ENCODE measurements at regions not wholly inside any gene's neighbourhood (a gene's known extent, or its start where the extent isn't known, plus 50 kb on each side); places are given as distances from the start of the nearest gene placed in this dataset.

- Histone ChIP-seq H3K4me1 (replicated peaks) (no peaks in the 10 kb centered on the region), H3K27me3 (replicated peaks; ENCODE audit: insufficient read depth) (no peaks in the 10 kb centered on the region), H3K4me3 (no peak overlapping the region), H3K9me3 (no peaks in the 10 kb centered on the region), H3K36me3 (no peaks in the 10 kb centered on the region), H3K27ac (no peak overlapping the region)
- no peak for TF ChIP-seq CTCF (IDR thresholded peaks at IDR 0.05)
- no peak for TF ChIP-seq POLR2AphosphoS5 (IDR thresholded peaks at IDR 0.05)
- no peak for TF ChIP-seq POLR2A (IDR thresholded peaks at IDR 0.05)
- intact Hi-C loops (cut with DNase I), result no loop called here
- 82% methylated on average over 3 of the region's 3 CpGs for WGBS
- DNase-seq (ENCODE audit: low spot score), result no peak
These were observed 71.8 kb downstream of the FUNDC1 start for GRCh38 chrX:44470816-44471215.

GRCh38 chrX:44462850-44463249, 79.8 kb downstream of the FUNDC1 start:
- intact Hi-C loops (cut with DNase I), result no loop called here
- Histone ChIP-seq H3K27me3 (replicated peaks; ENCODE audit: insufficient read depth) (no peaks in the 10 kb centered on the region), H3K36me3 (no peaks in the 10 kb centered on the region), H3K9me3 (no peaks in the 10 kb centered on the region), H3K4me1 (replicated peaks) (no peaks in the 10 kb centered on the region), H3K4me3 (no peak overlapping the region), H3K27ac (no peak overlapping the region)
- WGBS, result 55% methylated on average over 4 of the region's 4 CpGs
- TF ChIP-seq CTCF (IDR thresholded peaks at IDR 0.05) (no peak), POLR2A (IDR thresholded peaks at IDR 0.05) (no peak), POLR2AphosphoS5 (IDR thresholded peaks at IDR 0.05) (no peak)
- DNase-seq (ENCODE audit: low spot score), result no peak

- Histone ChIP-seq H3K27me3 (replicated peaks; ENCODE audit: insufficient read depth) (no peaks in the 10 kb centered on the region), H3K27ac (no peak overlapping the region), H3K36me3 (no peaks in the 10 kb centered on the region), H3K4me3 (no peak overlapping the region), H3K9me3 (no peaks in the 10 kb centered on the region), H3K4me1 (replicated peaks) (no peaks in the 10 kb centered on the region)
- no peak for TF ChIP-seq CTCF (IDR thresholded peaks at IDR 0.05)
- no peak for TF ChIP-seq POLR2A (IDR thresholded peaks at IDR 0.05)
- intact Hi-C loops (cut with DNase I), result no loop called here
- DNase-seq (ENCODE audit: low spot score), result no peak
- WGBS, result 82% methylated on average over 5 of the region's 5 CpGs
These were observed 83.2 kb downstream of the FUNDC1 start for GRCh38 chrX:44459501-44459900.

- H3K4me3 ChIP-seq, result no peak overlapping the region
- intact Hi-C loops (cut with DNase I), result no loop called here
- no peaks in the 10 kb centered on the region for H3K4me1 ChIP-seq (replicated peaks)
- H3K27me3 ChIP-seq (replicated peaks; ENCODE audit: insufficient read depth), result no peaks in the 10 kb centered on the region
- WGBS, result 78% methylated on average over 3 of the region's 4 CpGs
- H3K36me3 ChIP-seq, result no peaks in the 10 kb centered on the region
- H3K27ac ChIP-seq, result no peak overlapping the region
- H3K9me3 ChIP-seq, result no peaks in the 10 kb centered on the region
- DNase-seq (ENCODE audit: low spot score), result no peak
- TF ChIP-seq CTCF (IDR thresholded peaks at IDR 0.05), result no peak
- TF ChIP-seq POLR2A (IDR thresholded peaks at IDR 0.05), result no peak
- TF ChIP-seq POLR2AphosphoS5 (IDR thresholded peaks at IDR 0.05), result no peak
These were observed 86.0 kb downstream of the FUNDC1 start for GRCh38 chrX:44456685-44457084.

GRCh38 chrX:44451056-44451455, 91.6 kb downstream of the FUNDC1 start:
- H3K4me3 ChIP-seq, result no peak overlapping the region
- H3K9me3 ChIP-seq, result no peaks in the 10 kb centered on the region
- H3K27me3 ChIP-seq (replicated peaks; ENCODE audit: insufficient read depth), result no peaks in the 10 kb centered on the region
- no peak overlapping the region for H3K27ac ChIP-seq
- 87% methylated on average over 5 of the region's 5 CpGs for WGBS
- H3K36me3 ChIP-seq, result no peaks in the 10 kb centered on the region
- no peak for DNase-seq (ENCODE audit: low spot score)
- H3K4me1 ChIP-seq (replicated peaks), result no peaks in the 10 kb centered on the region
- intact Hi-C loops (cut with DNase I), result no loop called here
- TF ChIP-seq POLR2A (IDR thresholded peaks at IDR 0.05) (no peak), POLR2AphosphoS5 (IDR thresholded peaks at IDR 0.05) (no peak), CTCF (IDR thresholded peaks at IDR 0.05) (no peak)
